Caco-2 (cell line): ENCODE measurements at regions not wholly inside any gene's neighbourhood (a gene's known extent, or its start where the extent isn't known, plus 50 kb on each side); places are given as distances from the start of the nearest gene placed in this dataset.

ENCODE experiments used
- BruUV-seq: library from RNA; stranded (reverse); fragments of 400-500 nt; replicated peaks from 2 replicates; lab custom pipeline; 2021; lab: Mats Ljungman, UMichigan
- CTCF ChIA-PET: fragments of 300-600 bp; sonication (Branson Sonifier 250); formaldehyde crosslinking; loops from one replicate; lab custom pipeline; 2022; ENCODE audit warnings: antibody characterized with exemption; lab: Charles Lee
- POLR2A ChIA-PET: fragments of 300-600 bp; sonication (Branson Sonifier 250); formaldehyde crosslinking; loops from one replicate; lab custom pipeline; 2022; ENCODE audit warnings: antibody characterized with exemption; lab: Charles Lee
- DNase-seq, 2 experiments: peaks; one replicate each; pipeline versions ENCODE4 v3.0.0 to v3.0.0-alpha.2; 2020 to 2022
- H3K27me3 ChIP-seq: replicated peaks from 2 replicates; pipeline ENCODE4 v1.6.0; 2011; ENCODE audit warnings: low read length; ENCODE audit not compliant: control insufficient read depth, insufficient read depth
- H3K36me3 ChIP-seq: 2 replicates; pipeline ENCODE4 v1.5.1; 2011; ENCODE audit warnings: low read length; ENCODE audit not compliant: control insufficient read depth, insufficient read depth
- H3K4me1 ChIP-seq: fragments of 250-450 bp; sonication (Bioruptor Pico); 2 replicates; pipeline ENCODE4 v1.5.1; 2020; ENCODE audit warnings: mild to moderate bottlenecking
- H3K4me3 ChIP-seq: 2 replicates; pipeline ENCODE4 v1.5.1; 2011; ENCODE audit warnings: low read depth, mild to moderate bottlenecking, control low read depth, low read length
- H3K9me3 ChIP-seq: fragments of 250-450 bp; sonication (Bioruptor Pico); 2 replicates; pipeline ENCODE4 v1.5.1; 2020; ENCODE audit warnings: mild to moderate bottlenecking, moderate library complexity
- H3K27ac Mint-ChIP-seq: one replicate; pipeline ENCODE4 v1.8.0; 2022; ENCODE audit warnings: mixed read lengths; ENCODE audit not compliant: unreplicated experiment
- H3K27me3 Mint-ChIP-seq: one replicate; pipeline ENCODE4 v1.8.0; 2022; ENCODE audit warnings: mixed read lengths; ENCODE audit not compliant: insufficient read depth, unreplicated experiment
- H3K36me3 Mint-ChIP-seq: one replicate; pipeline ENCODE4 v1.8.0; 2022; ENCODE audit warnings: mild to moderate bottlenecking, mixed read lengths; ENCODE audit not compliant: insufficient read depth, unreplicated experiment
- H3K4me1 Mint-ChIP-seq: one replicate; pipeline ENCODE4 v1.8.0; 2022; ENCODE audit warnings: low read depth, mixed read lengths; ENCODE audit not compliant: unreplicated experiment
- H3K4me3 Mint-ChIP-seq: one replicate; pipeline ENCODE4 v1.8.0; 2022; ENCODE audit warnings: mild to moderate bottlenecking, moderate library complexity, mixed read lengths; ENCODE audit not compliant: unreplicated experiment
- H3K9me3 Mint-ChIP-seq: one replicate; pipeline ENCODE4 v1.8.0; 2022; ENCODE audit warnings: mixed read lengths; ENCODE audit not compliant: unreplicated experiment
- intact Hi-C: fragments of 100-400 bp; cut with micrococcal nuclease; formaldehyde crosslinking; loops from one replicate; pipeline ENCODE4 v1.10.0; 2022; ENCODE audit not compliant: unreplicated experiment
- TF ChIP-seq, protein P1 (sequence below), 2 experiments: fragments of 200-600 bp in 1 of 2; IDR thresholded peaks; 1 replicate in 1 of 2; 2 replicates in 1 of 2; pipeline versions ENCODE4 v1.5.1 to v1.8.0; 2011 to 2022; ENCODE audit warnings: antibody characterized with exemption in 1 of 2, control low read depth in 1 of 2, inconsistent platforms in 1 of 2, low read depth in 1 of 2, low read length in 1 of 2, mild to moderate bottlenecking in 1 of 2, moderate library complexity in 1 of 2; ENCODE audit not compliant: insufficient read depth in 1 of 2, severe bottlenecking in 1 of 2, unreplicated experiment in 1 of 2

DNA sequence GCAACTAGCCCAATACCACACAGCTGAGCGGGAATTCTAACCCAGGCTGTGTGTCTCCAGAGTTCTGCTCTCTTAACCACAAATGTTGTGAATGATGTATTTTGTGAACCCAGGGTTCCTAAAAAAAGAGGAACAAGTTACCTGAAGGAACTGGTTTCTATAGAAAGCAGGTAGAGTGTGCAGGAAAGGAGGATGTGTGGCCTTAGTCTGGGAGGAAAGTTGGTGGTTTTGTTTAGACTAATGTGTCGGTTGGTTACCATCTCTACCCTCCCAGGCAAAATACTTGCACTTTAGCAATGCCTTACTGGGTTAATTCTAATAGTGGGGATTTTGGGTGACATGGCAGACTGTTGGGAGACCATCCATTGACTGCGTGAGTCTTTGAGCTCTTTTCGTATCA, 143.3 kb downstream of the SCP2D1 start:
- DNase-seq: no peak
- H3K4me3 ChIP-seq: no peak overlapping the region
- no TSS peak for BruUV-seq
- no peaks in the 10 kb centered on the region; the same call in 1 of the 2 replicates for H3K27me3 ChIP-seq
- no peaks in the 10 kb centered on the region for H3K4me1 ChIP-seq
- TF ChIP-seq, protein P1, sequence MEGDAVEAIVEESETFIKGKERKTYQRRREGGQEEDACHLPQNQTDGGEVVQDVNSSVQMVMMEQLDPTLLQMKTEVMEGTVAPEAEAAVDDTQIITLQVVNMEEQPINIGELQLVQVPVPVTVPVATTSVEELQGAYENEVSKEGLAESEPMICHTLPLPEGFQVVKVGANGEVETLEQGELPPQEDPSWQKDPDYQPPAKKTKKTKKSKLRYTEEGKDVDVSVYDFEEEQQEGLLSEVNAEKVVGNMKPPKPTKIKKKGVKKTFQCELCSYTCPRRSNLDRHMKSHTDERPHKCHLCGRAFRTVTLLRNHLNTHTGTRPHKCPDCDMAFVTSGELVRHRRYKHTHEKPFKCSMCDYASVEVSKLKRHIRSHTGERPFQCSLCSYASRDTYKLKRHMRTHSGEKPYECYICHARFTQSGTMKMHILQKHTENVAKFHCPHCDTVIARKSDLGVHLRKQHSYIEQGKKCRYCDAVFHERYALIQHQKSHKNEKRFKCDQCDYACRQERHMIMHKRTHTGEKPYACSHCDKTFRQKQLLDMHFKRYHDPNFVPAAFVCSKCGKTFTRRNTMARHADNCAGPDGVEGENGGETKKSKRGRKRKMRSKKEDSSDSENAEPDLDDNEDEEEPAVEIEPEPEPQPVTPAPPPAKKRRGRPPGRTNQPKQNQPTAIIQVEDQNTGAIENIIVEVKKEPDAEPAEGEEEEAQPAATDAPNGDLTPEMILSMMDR (IDR thresholded peaks at IDR 0.05; ENCODE audit: insufficient read depth in 1 of 2, low read depth in 1 of 2, low read length in 1 of 2, severe bottlenecking in 1 of 2, unreplicated experiment in 1 of 2): no peak
- Mint-ChIP-seq H3K9me3 (no peaks in the 10 kb centered on the region), H3K4me3 (no peak overlapping the region), H3K4me1 (no peaks in the 10 kb centered on the region), H3K27me3 (peaks cover 3% of the 10 kb centered on the region), H3K36me3 (no peaks in the 10 kb centered on the region), H3K27ac (no peak overlapping the region)
- intact Hi-C loops: no loop called here
- CTCF ChIA-PET: no interaction called here
- H3K36me3 ChIP-seq: no peaks in the 10 kb centered on the region
- H3K9me3 ChIP-seq: no peaks in the 10 kb centered on the region
- POLR2A ChIA-PET: no interaction called here

DNA sequence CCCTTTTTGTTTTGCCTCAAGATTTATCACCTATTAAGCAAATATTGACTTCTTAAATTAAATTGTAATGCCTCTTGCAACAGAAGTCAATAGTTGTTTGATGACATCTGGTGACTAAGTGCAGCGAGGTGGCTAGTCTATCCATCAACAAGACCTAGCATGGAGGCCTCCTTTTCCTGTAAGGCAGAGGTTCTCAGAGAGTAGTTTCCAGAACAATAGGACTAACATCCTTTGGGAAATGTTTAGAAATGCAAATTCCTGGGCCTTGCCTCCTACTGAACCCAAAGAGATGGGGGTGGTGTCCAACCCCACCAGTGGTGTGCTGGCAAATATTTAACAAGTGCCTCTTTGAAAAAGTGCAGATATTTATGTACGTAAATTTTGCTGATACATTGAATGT, 143.7 kb downstream of the SCP2D1 start:
- Mint-ChIP-seq H3K27ac (no peak overlapping the region), H3K4me3 (no peak overlapping the region), H3K4me1 (no peaks in the 10 kb centered on the region), H3K9me3 (no peaks in the 10 kb centered on the region), H3K27me3 (peaks cover 7% of the 10 kb centered on the region), H3K36me3 (no peaks in the 10 kb centered on the region)
- TF ChIP-seq, protein P1 (IDR thresholded peaks at IDR 0.05; ENCODE audit: insufficient read depth in 1 of 2, low read depth in 1 of 2, low read length in 1 of 2, severe bottlenecking in 1 of 2, unreplicated experiment in 1 of 2): no peak
- Histone ChIP-seq H3K9me3 (no peaks in the 10 kb centered on the region), H3K27me3 (no peaks in the 10 kb centered on the region; the same call in 1 of the 2 replicates), H3K4me1 (no peaks in the 10 kb centered on the region), H3K4me3 (no peak overlapping the region), H3K36me3 (no peaks in the 10 kb centered on the region)
- DNase-seq: no peak
- BruUV-seq: no TSS peak
- CTCF ChIA-PET: no interaction called here
- intact Hi-C loops: no loop called here
- POLR2A ChIA-PET: no interaction called here

DNA sequence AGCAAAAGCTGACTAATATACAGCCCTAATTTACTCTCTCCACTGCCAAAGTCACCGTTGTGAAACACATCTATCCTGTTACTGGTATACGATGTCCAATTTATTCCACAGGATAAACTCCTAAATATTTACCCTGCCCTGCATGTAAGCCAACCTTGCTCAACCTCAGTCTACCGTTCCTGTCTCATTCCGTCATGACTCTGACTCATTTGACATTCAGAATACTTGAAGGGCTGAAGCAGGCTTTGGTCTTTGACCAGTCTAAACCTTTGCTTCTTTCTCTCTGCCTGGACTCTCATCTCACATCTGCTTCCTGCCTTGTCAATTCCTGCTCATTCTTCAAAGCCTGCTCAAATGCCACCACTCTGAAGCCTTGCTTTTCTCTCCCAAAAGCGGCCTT, 157.5 kb downstream of the SCP2D1 start:
- TF ChIP-seq, protein P1 (IDR thresholded peaks at IDR 0.05; ENCODE audit: insufficient read depth in 1 of 2, low read depth in 1 of 2, low read length in 1 of 2, severe bottlenecking in 1 of 2, unreplicated experiment in 1 of 2): no peak
- no TSS peak for BruUV-seq
- intact Hi-C loops: no loop called here
- H3K9me3 ChIP-seq: no peaks in the 10 kb centered on the region
- ChIA-PET CTCF (no interaction called here), POLR2A (no interaction called here)
- Mint-ChIP-seq H3K9me3 (no peaks in the 10 kb centered on the region), H3K27ac (no peak overlapping the region), H3K4me3 (no peak overlapping the region), H3K27me3 (peaks cover 19% of the 10 kb centered on the region), H3K36me3 (no peaks in the 10 kb centered on the region), H3K4me1 (no peaks in the 10 kb centered on the region)
- peaks cover 1% of the 10 kb centered on the region; the same call in 1 of the 2 replicates for H3K27me3 ChIP-seq
- H3K4me1 ChIP-seq: no peaks in the 10 kb centered on the region
- H3K4me3 ChIP-seq: no peak overlapping the region
- DNase-seq: no peak
- no peaks in the 10 kb centered on the region for H3K36me3 ChIP-seq
